HUES64 (cell line): ENCODE measurements at regions not wholly inside any gene's neighbourhood (a gene's known extent, or its start where the extent isn't known, plus 50 kb on each side); places are given as distances from the start of the nearest gene placed in this dataset.

Experiments used
- H3K27ac ChIP-seq: 2 replicates; pipeline ENCODE4 v1.7.0; 2013; ENCODE audit warnings: low read depth, low read length, inconsistent platforms
- H3K27me3 ChIP-seq: 2 replicates; pipeline ENCODE4 v1.6.1; 2013; ENCODE audit warnings: mild to moderate bottlenecking, low read length; ENCODE audit not compliant: insufficient read depth
- H3K36me3 ChIP-seq: 2 replicates; pipeline ENCODE4 v1.6.1; 2013; ENCODE audit warnings: mild to moderate bottlenecking, low read length; ENCODE audit not compliant: insufficient read depth
- H3K4me1 ChIP-seq: 2 replicates; pipeline ENCODE4 v1.6.1; 2013; ENCODE audit warnings: mild to moderate bottlenecking, low read length, moderate library complexity; ENCODE audit not compliant: insufficient read depth
- H3K4me3 ChIP-seq: 2 replicates; pipeline ENCODE4 v1.5.1; 2013; ENCODE audit warnings: mild to moderate bottlenecking, low read length, moderate library complexity
- H3K9ac ChIP-seq: 2 replicates; pipeline ENCODE4 v1.6.1; 2013; ENCODE audit warnings: mild to moderate bottlenecking, low read depth, low read length
- H3K9me3 ChIP-seq: 2 replicates; pipeline ENCODE4 v1.6.1; 2013; ENCODE audit warnings: low read depth, low read length; ENCODE audit not compliant: insufficient read depth
- WGBS: fragments of 150-250, 120-280 bp; methylation state at CpG from one replicate; pipeline ENCODE4 v1.1.7; 2013; ENCODE audit warnings: missing lambda C conversion rate; 5-methylcytosine and 5-hydroxymethylcytosine counted together

GRCh38 chr5:167688341-167689130 lies 602.9 kb upstream of the WWC1 start:
- Histone ChIP-seq H3K27ac (no peak overlapping the region), H3K9me3 (no peaks in the 10 kb centered on the region), H3K4me1 (no peaks in the 10 kb centered on the region), H3K4me3 (no peak overlapping the region), H3K27me3 (no peaks in the 10 kb centered on the region), H3K36me3 (no peaks in the 10 kb centered on the region), H3K9ac (no peak overlapping the region)
- WGBS: 95% methylated on average over 8 of the region's 8 CpGs

GRCh38 chr5:167694325-167695147 lies 596.9 kb upstream of the WWC1 start:
- Histone ChIP-seq H3K4me1 (peaks cover 10% of the 10 kb centered on the region), H3K4me3 (no peak overlapping the region), H3K36me3 (no peaks in the 10 kb centered on the region), H3K9ac (no peak overlapping the region), H3K27ac (no peak overlapping the region), H3K9me3 (no peaks in the 10 kb centered on the region), H3K27me3 (no peaks in the 10 kb centered on the region)
- WGBS: 88% methylated on average over 4 of the region's 5 CpGs

GRCh38 chr5:167696558-167697314 lies 594.7 kb upstream of the WWC1 start:
- Histone ChIP-seq H3K36me3 (no peaks in the 10 kb centered on the region), H3K4me3 (no peak overlapping the region), H3K4me1 (peaks cover 31% of the 10 kb centered on the region), H3K27me3 (no peaks in the 10 kb centered on the region), H3K9me3 (no peaks in the 10 kb centered on the region), H3K27ac (no peak overlapping the region), H3K9ac (no peak overlapping the region)
- 92% methylated on average over 10 of the region's 10 CpGs for WGBS

GRCh38 chr5:167699432-167699831 lies 592.0 kb upstream of the WWC1 start:
- Histone ChIP-seq H3K4me1 (peaks cover 35% of the 10 kb centered on the region), H3K9ac (peak overlapping the region; percentile 70; the same call in 1 of the 2 replicates), H3K9me3 (no peaks in the 10 kb centered on the region), H3K36me3 (no peaks in the 10 kb centered on the region), H3K27ac (peak overlapping the region; percentile 91), H3K4me3 (no peak overlapping the region; the same call in 1 of the 2 replicates), H3K27me3 (no peaks in the 10 kb centered on the region)
- 0% methylated on average over 1 of the region's 1 CpG for WGBS

GRCh38 chr5:167701051-167701450 lies 590.4 kb upstream of the WWC1 start:
- H3K4me3 ChIP-seq: no peak overlapping the region
- no peak overlapping the region; the same call in 1 of the 2 replicates for H3K27ac ChIP-seq
- WGBS: 67% methylated on average over 1 of the region's 1 CpG

GRCh38 chr5:167702014-167702413 lies 589.4 kb upstream of the WWC1 start:
- Histone ChIP-seq H3K9me3 (no peaks in the 10 kb centered on the region), H3K36me3 (no peaks in the 10 kb centered on the region), H3K27ac (no peak overlapping the region), H3K4me1 (peaks cover 35% of the 10 kb centered on the region), H3K4me3 (no peak overlapping the region), H3K27me3 (no peaks in the 10 kb centered on the region), H3K9ac (no peak overlapping the region)
- 100% methylated on average over 1 of the region's 2 CpGs for WGBS

More at GRCh38 chr5:167701051-167701450, 590.4 kb upstream of the WWC1 start:
- Histone ChIP-seq H3K9me3 (no peaks in the 10 kb centered on the region), H3K27me3 (no peaks in the 10 kb centered on the region), H3K36me3 (no peaks in the 10 kb centered on the region), H3K4me1 (peaks cover 35% of the 10 kb centered on the region), H3K9ac (no peak overlapping the region)

GRCh38 chr5:167708449-167708848 lies 583.0 kb upstream of the WWC1 start:
- Histone ChIP-seq H3K27me3 (no peaks in the 10 kb centered on the region), H3K27ac (no peak overlapping the region), H3K4me3 (no peak overlapping the region), H3K4me1 (no peaks in the 10 kb centered on the region), H3K36me3 (no peaks in the 10 kb centered on the region), H3K9me3 (no peaks in the 10 kb centered on the region), H3K9ac (no peak overlapping the region)
- WGBS: 75% methylated on average over 2 of the region's 3 CpGs

- H3K4me3 ChIP-seq: no peak overlapping the region
- no peaks in the 10 kb centered on the region for H3K4me1 ChIP-seq
- H3K36me3 ChIP-seq: no peaks in the 10 kb centered on the region
- no peaks in the 10 kb centered on the region for H3K27me3 ChIP-seq
- WGBS: 93% methylated on average over 4 of the region's 4 CpGs
- H3K9ac ChIP-seq: no peak overlapping the region
- H3K27ac ChIP-seq: no peak overlapping the region
- no peaks in the 10 kb centered on the region for H3K9me3 ChIP-seq
These were observed 581.8 kb upstream of the WWC1 start for GRCh38 chr5:167709625-167710024.

- 91% methylated on average over 3 of the region's 3 CpGs for WGBS
- no peak overlapping the region for H3K9ac ChIP-seq
- H3K36me3 ChIP-seq: no peaks in the 10 kb centered on the region
- H3K9me3 ChIP-seq: no peaks in the 10 kb centered on the region
- H3K4me1 ChIP-seq: no peaks in the 10 kb centered on the region
- H3K4me3 ChIP-seq: no peak overlapping the region
- H3K27me3 ChIP-seq: no peaks in the 10 kb centered on the region
- H3K27ac ChIP-seq: no peak overlapping the region
These were observed 580.9 kb upstream of the WWC1 start for GRCh38 chr5:167710444-167711073.

- no peaks in the 10 kb centered on the region for H3K4me1 ChIP-seq
- no peak overlapping the region for H3K27ac ChIP-seq
- no peaks in the 10 kb centered on the region for H3K36me3 ChIP-seq
- H3K27me3 ChIP-seq: no peaks in the 10 kb centered on the region
- WGBS: 96% methylated on average over 7 of the region's 7 CpGs
- H3K4me3 ChIP-seq: no peak overlapping the region
- no peaks in the 10 kb centered on the region for H3K9me3 ChIP-seq
- no peak overlapping the region for H3K9ac ChIP-seq
These were observed 578.4 kb upstream of the WWC1 start for GRCh38 chr5:167712986-167713585.
